CD8-positive, alpha-beta memory T cell (primary cell): ENCODE measurements at regions not wholly inside any gene's neighbourhood (a gene's known extent, or its start where the extent isn't known, plus 50 kb on each side); places are given as distances from the start of the nearest gene placed in this dataset.

Source experiments
- CTCF ChIA-PET: fragments of 350-600 bp; sonication (Branson Sonifier 250); formaldehyde crosslinking; loops from one replicate; lab custom pipeline; 2021; ENCODE audit warnings: antibody characterized with exemption; lab: Charles Lee
- POLR2A ChIA-PET: fragments of 350-600 bp; sonication (Branson Sonifier 250); formaldehyde crosslinking; loops from one replicate; lab custom pipeline; 2021; ENCODE audit warnings: antibody characterized with exemption; lab: Charles Lee
- DNase-seq, 5 donors: peaks; one replicate each; pipeline versions ENCODE4 v3.0.0 to v3.0.0-alpha.2; 2020 to 2022; ENCODE audit warnings: mixed read lengths in 1 of 5
- H3K27ac ChIP-seq: one replicate; pipeline ENCODE4 v1.7.0; 2013; ENCODE audit warnings: low read depth, mild to moderate bottlenecking, low read length, moderate library complexity
- H3K27me3 ChIP-seq: 2 replicates; pipeline ENCODE4 v1.7.0; 2013; ENCODE audit warnings: low read length, mild to moderate bottlenecking; ENCODE audit not compliant: insufficient read depth, poor library complexity, severe bottlenecking
- H3K36me3 ChIP-seq: 2 replicates; pipeline ENCODE4 v1.7.0; 2013; ENCODE audit warnings: mild to moderate bottlenecking, low read length, moderate library complexity; ENCODE audit not compliant: insufficient read depth
- H3K4me1 ChIP-seq: 2 replicates; pipeline ENCODE4 v1.7.0; 2013; ENCODE audit warnings: mild to moderate bottlenecking, low read length, moderate library complexity; ENCODE audit not compliant: insufficient read depth
- H3K4me3 ChIP-seq: 2 replicates; pipeline ENCODE4 v1.7.0; 2013; ENCODE audit warnings: mild to moderate bottlenecking, low read length
- H3K9me3 ChIP-seq: 2 replicates; pipeline ENCODE4 v1.7.0; 2013; ENCODE audit warnings: mild to moderate bottlenecking, low read length
- H3K27ac Mint-ChIP-seq, 8 donors: one replicate each; pipeline ENCODE4 v1.8.0; 2020 to 2021; ENCODE audit warnings: mixed read lengths in 8 of 8, mild to moderate bottlenecking in 6 of 8, inconsistent platforms in 3 of 8, moderate library complexity in 3 of 8
- H3K27me3 Mint-ChIP-seq, 2 donors: one replicate each; pipeline ENCODE4 v1.8.0; 2020 to 2021; ENCODE audit warnings: mixed read lengths in 2 of 2, mild to moderate bottlenecking in 1 of 2, moderate library complexity in 1 of 2
- H3K36me3 Mint-ChIP-seq, 3 donors: one replicate each; pipeline ENCODE4 v1.8.0; 2020 to 2021; ENCODE audit warnings: mixed read lengths in 3 of 3, inconsistent platforms in 1 of 3, mild to moderate bottlenecking in 1 of 3
- H3K4me1 Mint-ChIP-seq, 3 donors: one replicate each; pipeline ENCODE4 v1.8.0; 2020 to 2021; ENCODE audit warnings: mixed read lengths in 3 of 3, inconsistent platforms in 1 of 3, mild to moderate bottlenecking in 1 of 3
- H3K4me3 Mint-ChIP-seq, 7 donors: one replicate each; pipeline ENCODE4 v1.8.0; 2020 to 2021; ENCODE audit warnings: mixed read lengths in 7 of 7, mild to moderate bottlenecking in 6 of 7, moderate library complexity in 4 of 7, inconsistent platforms in 2 of 7
- H3K9me3 Mint-ChIP-seq, 5 donors: one replicate each; pipeline ENCODE4 v1.8.0; 2020 to 2022; ENCODE audit warnings: mixed read lengths in 5 of 5, mild to moderate bottlenecking in 3 of 5, moderate library complexity in 2 of 5, inconsistent platforms in 1 of 5

- Mint-ChIP-seq H3K27ac (no peak overlapping the region), H3K27me3 (no peaks in the 10 kb centered on the region), H3K36me3 (no peaks in the 10 kb centered on the region), H3K4me3 (no peak overlapping the region), H3K9me3 (peaks cover 0 to 11% (median 10%) of the 10 kb centered on the region in 5 donors), H3K4me1 (no peaks in the 10 kb centered on the region)
- CTCF ChIA-PET: no interaction called here
- H3K36me3 ChIP-seq: no peaks in the 10 kb centered on the region
- no peaks in the 10 kb centered on the region for H3K27me3 ChIP-seq
- no peak overlapping the region for H3K4me3 ChIP-seq
- no peak for DNase-seq
- POLR2A ChIA-PET: no interaction called here
- no peaks in the 10 kb centered on the region for H3K9me3 ChIP-seq
- H3K27ac ChIP-seq: no peak overlapping the region
- H3K4me1 ChIP-seq: no peaks in the 10 kb centered on the region
Observed at GRCh38 chr18:64276311-64277090, 127.6 kb upstream of the LINC00305 start.

- H3K4me3 Mint-ChIP-seq: no peak overlapping the region
- no peaks in the 10 kb centered on the region for H3K27me3 Mint-ChIP-seq
- peaks cover 0 to 11% (median 10%) of the 10 kb centered on the region in 5 donors for H3K9me3 Mint-ChIP-seq
- Histone ChIP-seq H3K9me3 (no peaks in the 10 kb centered on the region), H3K4me1 (no peaks in the 10 kb centered on the region), H3K27me3 (no peaks in the 10 kb centered on the region), H3K27ac (no peak overlapping the region), H3K4me3 (no peak overlapping the region), H3K36me3 (no peaks in the 10 kb centered on the region)
- no peak for DNase-seq
- H3K27ac Mint-ChIP-seq: no peak overlapping the region
- ChIA-PET CTCF (no interaction called here), POLR2A (no interaction called here)
- no peaks in the 10 kb centered on the region for H3K4me1 Mint-ChIP-seq
- H3K36me3 Mint-ChIP-seq: no peaks in the 10 kb centered on the region
Observed at GRCh38 chr18:64275593-64276300, 126.9 kb upstream of the LINC00305 start.

DNA sequence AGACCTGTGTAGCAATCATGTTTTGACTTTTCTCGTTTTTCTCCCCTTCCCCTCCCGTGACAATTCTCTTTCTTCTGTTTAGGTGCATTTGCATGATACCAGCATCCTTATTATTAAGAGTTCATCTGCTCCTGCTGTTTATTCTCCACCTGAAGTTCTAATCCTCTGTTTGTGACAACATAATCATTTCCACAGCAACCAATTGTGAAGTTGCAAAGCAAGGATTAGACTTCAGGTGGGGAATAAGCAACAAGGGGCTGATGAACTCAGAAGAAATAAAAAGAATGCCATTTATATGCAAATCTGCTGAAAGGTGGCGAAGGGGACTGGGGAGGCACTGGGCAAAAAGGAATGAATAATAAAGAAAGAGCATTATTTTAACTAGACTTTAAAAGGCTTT is 124.8 kb upstream of the LINC00305 start:
- no peak for DNase-seq
- peaks cover 0 to 13% (median 8%) of the 10 kb centered on the region in 5 donors for H3K9me3 Mint-ChIP-seq
- no peaks in the 10 kb centered on the region for H3K36me3 Mint-ChIP-seq
- H3K4me3 Mint-ChIP-seq: no peak overlapping the region
- no peaks in the 10 kb centered on the region for H3K9me3 ChIP-seq
- POLR2A ChIA-PET: no interaction called here
- no peaks in the 10 kb centered on the region for H3K27me3 Mint-ChIP-seq
- no peaks in the 10 kb centered on the region for H3K4me1 Mint-ChIP-seq
- H3K27ac ChIP-seq: no peak overlapping the region
- CTCF ChIA-PET: no interaction called here
- no peaks in the 10 kb centered on the region for H3K36me3 ChIP-seq
- no peak overlapping the region for H3K4me3 ChIP-seq
- H3K4me1 ChIP-seq: no peaks in the 10 kb centered on the region
- H3K27me3 ChIP-seq: no peaks in the 10 kb centered on the region
- peak overlapping the region in 1 of 8 donors; percentile 5 for H3K27ac Mint-ChIP-seq

DNA sequence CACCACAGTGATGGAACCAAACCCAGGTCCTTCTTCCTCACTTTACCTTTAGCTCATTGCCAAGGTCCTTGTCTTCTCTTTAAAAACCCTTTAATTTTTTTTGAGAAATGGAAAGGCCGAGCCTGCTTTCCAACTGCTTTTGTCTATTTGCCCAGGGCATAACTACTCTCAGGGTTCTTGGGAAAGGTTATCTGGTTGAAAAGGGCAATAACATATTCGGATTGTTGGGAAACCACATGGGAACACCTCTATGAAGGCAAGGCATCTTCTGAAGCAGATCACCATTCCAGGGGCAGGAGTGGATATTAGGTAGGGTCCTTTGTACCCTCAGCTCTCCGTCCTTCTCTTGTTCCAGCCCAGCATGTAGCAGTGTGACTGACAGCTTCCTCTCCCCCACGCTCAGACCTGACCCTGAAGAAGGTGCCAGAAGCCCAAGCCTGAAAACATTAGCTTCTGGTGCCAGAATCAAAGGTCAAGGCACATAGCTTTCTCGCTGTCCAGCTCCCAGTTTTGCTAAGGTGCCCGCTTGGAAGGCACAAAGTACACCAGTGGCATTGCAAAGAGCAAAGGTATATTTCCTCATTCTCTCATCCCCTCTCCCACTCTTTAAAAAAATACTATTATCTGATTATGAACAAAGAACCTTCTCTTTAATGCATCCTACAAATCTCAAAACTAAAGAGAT is 123.2 kb upstream of the LINC00305 start:
- ChIA-PET CTCF (no interaction called here), POLR2A (no interaction called here)
- Histone ChIP-seq H3K4me1 (no peaks in the 10 kb centered on the region), H3K27ac (no peak overlapping the region), H3K9me3 (no peaks in the 10 kb centered on the region), H3K27me3 (no peaks in the 10 kb centered on the region), H3K36me3 (no peaks in the 10 kb centered on the region), H3K4me3 (no peak overlapping the region)
- no peak overlapping the region for H3K4me3 Mint-ChIP-seq
- H3K4me1 Mint-ChIP-seq: no peaks in the 10 kb centered on the region
- DNase-seq: no peak
- H3K27ac Mint-ChIP-seq: no peak overlapping the region
- H3K36me3 Mint-ChIP-seq: no peaks in the 10 kb centered on the region
- peaks cover 0 to 13% (median 8%) of the 10 kb centered on the region in 5 donors for H3K9me3 Mint-ChIP-seq
- no peaks in the 10 kb centered on the region for H3K27me3 Mint-ChIP-seq

GRCh38 chr18:64271246-64271645 is 122.4 kb upstream of the LINC00305 start:
- POLR2A ChIA-PET: no interaction called here
- CTCF ChIA-PET: no interaction called here
- no peak overlapping the region for H3K27ac ChIP-seq

GRCh38 chr18:64270608-64271007 is 121.7 kb upstream of the LINC00305 start:
- ChIA-PET POLR2A (no interaction called here), CTCF (no interaction called here)
- H3K27ac Mint-ChIP-seq: no peak overlapping the region
- H3K36me3 ChIP-seq: no peaks in the 10 kb centered on the region
- no peak overlapping the region for H3K4me3 Mint-ChIP-seq
- no peaks in the 10 kb centered on the region for H3K27me3 ChIP-seq
- H3K27me3 Mint-ChIP-seq: no peaks in the 10 kb centered on the region
- no peaks in the 10 kb centered on the region for H3K36me3 Mint-ChIP-seq
- H3K9me3 ChIP-seq: no peaks in the 10 kb centered on the region
- H3K9me3 Mint-ChIP-seq: peaks cover 0 to 13% (median 3%) of the 10 kb centered on the region in 5 donors
- H3K27ac ChIP-seq: no peak overlapping the region
- no peak overlapping the region for H3K4me3 ChIP-seq
- no peaks in the 10 kb centered on the region for H3K4me1 Mint-ChIP-seq
- DNase-seq: no peak
- H3K4me1 ChIP-seq: no peaks in the 10 kb centered on the region

More at GRCh38 chr18:64271246-64271645, 122.4 kb upstream of the LINC00305 start:
- no peak overlapping the region for H3K4me3 ChIP-seq
- no peak for DNase-seq
- no peaks in the 10 kb centered on the region for H3K9me3 ChIP-seq
- H3K27me3 Mint-ChIP-seq: no peaks in the 10 kb centered on the region
- no peak overlapping the region for H3K27ac Mint-ChIP-seq
- peaks cover 0 to 13% (median 3%) of the 10 kb centered on the region in 5 donors for H3K9me3 Mint-ChIP-seq
- H3K27me3 ChIP-seq: no peaks in the 10 kb centered on the region
- no peaks in the 10 kb centered on the region for H3K4me1 ChIP-seq
- no peak overlapping the region for H3K4me3 Mint-ChIP-seq
- no peaks in the 10 kb centered on the region for H3K36me3 ChIP-seq
- H3K4me1 Mint-ChIP-seq: no peaks in the 10 kb centered on the region
- no peaks in the 10 kb centered on the region for H3K36me3 Mint-ChIP-seq

DNA sequence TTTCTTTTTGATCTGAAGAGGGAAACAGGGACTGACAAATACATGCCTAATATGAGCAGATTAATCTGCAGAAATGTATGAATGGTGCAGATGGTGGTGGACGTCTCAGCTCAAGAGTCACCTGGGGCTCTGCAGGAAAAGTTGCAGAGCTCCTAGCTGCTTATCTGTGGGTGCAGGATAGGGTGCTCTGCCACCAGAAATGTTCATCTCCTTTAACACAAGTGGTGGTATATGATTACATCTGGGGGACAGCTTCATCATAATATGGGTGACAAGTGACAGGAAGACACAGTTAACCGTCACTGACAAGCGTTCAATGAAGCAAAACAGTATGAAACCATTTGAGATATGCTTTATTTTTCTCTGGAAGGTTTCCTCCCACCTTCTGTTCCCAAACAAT is 121.2 kb upstream of the LINC00305 start:
- DNase-seq: no peak
- Histone ChIP-seq H3K9me3 (no peaks in the 10 kb centered on the region), H3K36me3 (no peaks in the 10 kb centered on the region), H3K27me3 (no peaks in the 10 kb centered on the region), H3K4me3 (no peak overlapping the region), H3K27ac (no peak overlapping the region), H3K4me1 (no peaks in the 10 kb centered on the region)
- Mint-ChIP-seq H3K27me3 (no peaks in the 10 kb centered on the region), H3K27ac (no peak overlapping the region), H3K9me3 (peaks cover 0 to 9% (median 3%) of the 10 kb centered on the region in 5 donors), H3K36me3 (no peaks in the 10 kb centered on the region), H3K4me3 (no peak overlapping the region), H3K4me1 (no peaks in the 10 kb centered on the region)
- POLR2A ChIA-PET: no interaction called here
- CTCF ChIA-PET: no interaction called here

DNA sequence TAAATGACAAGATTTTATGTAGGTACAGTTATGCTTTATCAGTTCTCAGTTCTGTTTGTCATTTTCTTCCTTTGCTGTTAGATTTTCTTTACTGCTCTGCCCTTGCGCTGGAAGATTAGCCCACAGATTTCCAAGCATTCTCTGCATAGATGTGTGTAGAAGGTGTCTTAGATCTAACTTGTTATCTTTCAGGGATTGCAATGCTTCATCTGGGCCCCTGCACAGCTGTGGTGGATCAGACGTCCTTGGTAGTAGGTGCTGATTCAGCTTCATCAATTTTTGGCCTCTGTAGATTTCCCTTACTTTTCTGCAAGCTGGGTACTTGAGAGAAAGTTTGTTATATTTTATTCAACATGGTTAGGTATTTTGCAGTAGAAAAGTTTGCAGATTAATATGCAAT is 115.3 kb upstream of the LINC00305 start:
- POLR2A ChIA-PET: no interaction called here
- no peak overlapping the region for H3K27ac Mint-ChIP-seq

More for the DNA sequence above, 115.3 kb upstream of the LINC00305 start:
- Mint-ChIP-seq H3K9me3 (peaks cover 0 to 3% (median 0%) of the 10 kb centered on the region in 5 donors), H3K4me3 (no peak overlapping the region), H3K4me1 (no peaks in the 10 kb centered on the region), H3K36me3 (no peaks in the 10 kb centered on the region), H3K27me3 (no peaks in the 10 kb centered on the region)
- no peaks in the 10 kb centered on the region for H3K4me1 ChIP-seq
- H3K4me3 ChIP-seq: no peak overlapping the region
- DNase-seq: no peak
- CTCF ChIA-PET: no interaction called here
- H3K9me3 ChIP-seq: no peaks in the 10 kb centered on the region
- H3K36me3 ChIP-seq: no peaks in the 10 kb centered on the region
- no peak overlapping the region for H3K27ac ChIP-seq
- H3K27me3 ChIP-seq: no peaks in the 10 kb centered on the region
